ENCODE measurements at regions not wholly inside any gene's neighbourhood (a gene's known extent, or its start where the extent isn't known, plus 50 kb on each side); places are given as distances from the start of the nearest gene placed in this dataset.
A peak's percentile ranks its signal among the peaks of the same experiment; 100 is the strongest.

- no peaks in the 10 kb centered on the region for H4K20me1 ChIP-seq (ENCODE audit: insufficient read depth, low read depth, low read length)
- no peaks in the 10 kb centered on the region for H3K9me2 ChIP-seq (replicated peaks; ENCODE audit: insufficient read depth, low read length)
- H3K36me3 ChIP-seq (ENCODE audit: insufficient read depth, low read length), result no peaks in the 10 kb centered on the region; the same call in 1 of the 2 replicates
- no peaks in the 10 kb centered on the region for H3K4me1 ChIP-seq (ENCODE audit: low read length)
- no peaks in the 10 kb centered on the region for H3K79me2 ChIP-seq (ENCODE audit: low read length)
- no peak overlapping the region for H3K4me3 ChIP-seq (ENCODE audit: low read length)
- H2AFZ ChIP-seq (ENCODE audit: low read length), result no peak overlapping the region
- no peaks in the 10 kb centered on the region for H3K27me3 ChIP-seq (ENCODE audit: low read length)
- H3K27ac ChIP-seq (ENCODE audit: low read length), result no peak overlapping the region
- no peak overlapping the region for H3K9ac ChIP-seq (ENCODE audit: low read length)
- H3K9me3 ChIP-seq (ENCODE audit: low read length), result peaks cover 4% of the 10 kb centered on the region; the same call in 1 of the 2 replicates
- no peak for DNase-seq
- H3K4me2 ChIP-seq (ENCODE audit: low read depth, low read length, poor library complexity, severe bottlenecking), result no peak overlapping the region
Measured at GRCh38 chr12:127760996-127761395, 506.0 kb upstream of the TMEM132C start.

GRCh38 chr12:127761880-127762279 is 505.1 kb upstream of the TMEM132C start:
- Histone ChIP-seq H3K79me2 (ENCODE audit: low read length) (no peaks in the 10 kb centered on the region), H3K9ac (ENCODE audit: low read length) (no peak overlapping the region), H4K20me1 (ENCODE audit: insufficient read depth, low read depth, low read length) (no peaks in the 10 kb centered on the region), H3K36me3 (ENCODE audit: insufficient read depth, low read length) (no peaks in the 10 kb centered on the region; the same call in 1 of the 2 replicates), H3K4me2 (ENCODE audit: low read depth, low read length, poor library complexity, severe bottlenecking) (no peak overlapping the region), H2AFZ (ENCODE audit: low read length) (no peak overlapping the region), H3K9me3 (ENCODE audit: low read length) (peaks cover 4% of the 10 kb centered on the region; the same call in 1 of the 2 replicates), H3K27me3 (ENCODE audit: low read length) (no peaks in the 10 kb centered on the region), H3K4me1 (ENCODE audit: low read length) (no peaks in the 10 kb centered on the region), H3K9me2 (replicated peaks; ENCODE audit: insufficient read depth, low read length) (no peaks in the 10 kb centered on the region), H3K4me3 (ENCODE audit: low read length) (no peak overlapping the region), H3K27ac (ENCODE audit: low read length) (no peak overlapping the region)
- no peak for DNase-seq

- Histone ChIP-seq H4K20me1 (ENCODE audit: insufficient read depth, low read depth, low read length) (no peaks in the 10 kb centered on the region), H3K9me3 (ENCODE audit: low read length) (no peaks in the 10 kb centered on the region), H3K9ac (ENCODE audit: low read length) (no peak overlapping the region), H3K4me1 (ENCODE audit: low read length) (no peaks in the 10 kb centered on the region), H3K4me3 (ENCODE audit: low read length) (no peak overlapping the region), H2AFZ (ENCODE audit: low read length) (no peak overlapping the region), H3K27ac (ENCODE audit: low read length) (no peak overlapping the region), H3K27me3 (ENCODE audit: low read length) (no peaks in the 10 kb centered on the region), H3K4me2 (ENCODE audit: low read depth, low read length, poor library complexity, severe bottlenecking) (no peak overlapping the region), H3K36me3 (ENCODE audit: insufficient read depth, low read length) (no peaks in the 10 kb centered on the region), H3K9me2 (replicated peaks; ENCODE audit: insufficient read depth, low read length) (no peaks in the 10 kb centered on the region), H3K79me2 (ENCODE audit: low read length) (no peaks in the 10 kb centered on the region)
- no peak for DNase-seq
Measured at GRCh38 chr12:127767656-127768055, 499.3 kb upstream of the TMEM132C start.

GRCh38 chr12:127770118-127770517 is 496.9 kb upstream of the TMEM132C start:
- no peaks in the 10 kb centered on the region for H3K27me3 ChIP-seq (ENCODE audit: low read length)
- no peaks in the 10 kb centered on the region for H3K4me1 ChIP-seq (ENCODE audit: low read length)
- H3K9me2 ChIP-seq (replicated peaks; ENCODE audit: insufficient read depth, low read length), result no peaks in the 10 kb centered on the region
- no peak overlapping the region for H3K27ac ChIP-seq (ENCODE audit: low read length)
- no peak overlapping the region for H2AFZ ChIP-seq (ENCODE audit: low read length)
- H4K20me1 ChIP-seq (ENCODE audit: insufficient read depth, low read depth, low read length), result no peaks in the 10 kb centered on the region
- H3K9ac ChIP-seq (ENCODE audit: low read length), result no peak overlapping the region
- H3K4me3 ChIP-seq (ENCODE audit: low read length), result no peak overlapping the region
- DNase-seq, result no peak
- no peaks in the 10 kb centered on the region for H3K36me3 ChIP-seq (ENCODE audit: insufficient read depth, low read length)
- H3K9me3 ChIP-seq (ENCODE audit: low read length), result no peaks in the 10 kb centered on the region
- no peaks in the 10 kb centered on the region for H3K79me2 ChIP-seq (ENCODE audit: low read length)
- no peak overlapping the region for H3K4me2 ChIP-seq (ENCODE audit: low read depth, low read length, poor library complexity, severe bottlenecking)

GRCh38 chr12:127771546-127771945 is 495.4 kb upstream of the TMEM132C start:
- DNase-seq, result no peak
- Histone ChIP-seq H4K20me1 (ENCODE audit: insufficient read depth, low read depth, low read length) (no peaks in the 10 kb centered on the region), H3K27ac (ENCODE audit: low read length) (no peak overlapping the region), H3K9ac (ENCODE audit: low read length) (no peak overlapping the region), H3K9me3 (ENCODE audit: low read length) (no peaks in the 10 kb centered on the region), H3K4me2 (ENCODE audit: low read depth, low read length, poor library complexity, severe bottlenecking) (no peak overlapping the region), H3K27me3 (ENCODE audit: low read length) (no peaks in the 10 kb centered on the region), H3K4me1 (ENCODE audit: low read length) (no peaks in the 10 kb centered on the region), H3K36me3 (ENCODE audit: insufficient read depth, low read length) (no peaks in the 10 kb centered on the region), H3K4me3 (ENCODE audit: low read length) (no peak overlapping the region), H3K79me2 (ENCODE audit: low read length) (no peaks in the 10 kb centered on the region), H3K9me2 (replicated peaks; ENCODE audit: insufficient read depth, low read length) (no peaks in the 10 kb centered on the region), H2AFZ (ENCODE audit: low read length) (no peak overlapping the region)

GRCh38 chr12:127773520-127773919 is 493.4 kb upstream of the TMEM132C start:
- no peaks in the 10 kb centered on the region for H3K9me2 ChIP-seq (replicated peaks; ENCODE audit: insufficient read depth, low read length)
- H3K36me3 ChIP-seq (ENCODE audit: insufficient read depth, low read length), result no peaks in the 10 kb centered on the region
- H3K4me2 ChIP-seq (ENCODE audit: low read depth, low read length, poor library complexity, severe bottlenecking), result no peak overlapping the region
- H4K20me1 ChIP-seq (ENCODE audit: insufficient read depth, low read depth, low read length), result no peaks in the 10 kb centered on the region
- no peaks in the 10 kb centered on the region for H3K4me1 ChIP-seq (ENCODE audit: low read length)
- no peak overlapping the region for H2AFZ ChIP-seq (ENCODE audit: low read length)
- H3K9ac ChIP-seq (ENCODE audit: low read length), result no peak overlapping the region
- no peak overlapping the region for H3K27ac ChIP-seq (ENCODE audit: low read length)
- DNase-seq, result peak; percentile 47
- H3K27me3 ChIP-seq (ENCODE audit: low read length), result no peaks in the 10 kb centered on the region
- no peaks in the 10 kb centered on the region for H3K9me3 ChIP-seq (ENCODE audit: low read length)
- no peak overlapping the region for H3K4me3 ChIP-seq (ENCODE audit: low read length)
- H3K79me2 ChIP-seq (ENCODE audit: low read length), result no peaks in the 10 kb centered on the region

- no peaks in the 10 kb centered on the region for H3K9me2 ChIP-seq (replicated peaks; ENCODE audit: insufficient read depth, low read length)
- no peak overlapping the region for H2AFZ ChIP-seq (ENCODE audit: low read length)
- no peaks in the 10 kb centered on the region for H4K20me1 ChIP-seq (ENCODE audit: insufficient read depth, low read depth, low read length)
- no peaks in the 10 kb centered on the region for H3K4me1 ChIP-seq (ENCODE audit: low read length)
- H3K27me3 ChIP-seq (ENCODE audit: low read length), result no peaks in the 10 kb centered on the region
- no peaks in the 10 kb centered on the region for H3K9me3 ChIP-seq (ENCODE audit: low read length)
- no peak overlapping the region for H3K27ac ChIP-seq (ENCODE audit: low read length)
- H3K79me2 ChIP-seq (ENCODE audit: low read length), result no peaks in the 10 kb centered on the region
- DNase-seq, result no peak
- no peak overlapping the region for H3K9ac ChIP-seq (ENCODE audit: low read length)
- H3K4me2 ChIP-seq (ENCODE audit: low read depth, low read length, poor library complexity, severe bottlenecking), result no peak overlapping the region
- H3K4me3 ChIP-seq (ENCODE audit: low read length), result no peak overlapping the region
- no peaks in the 10 kb centered on the region for H3K36me3 ChIP-seq (ENCODE audit: insufficient read depth, low read length)
Measured at GRCh38 chr12:127774828-127775227, 492.1 kb upstream of the TMEM132C start.

GRCh38 chr12:127779301-127780045 is 487.5 kb upstream of the TMEM132C start:
- H3K9me2 ChIP-seq (replicated peaks; ENCODE audit: insufficient read depth, low read length), result no peaks in the 10 kb centered on the region
- H3K27me3 ChIP-seq (ENCODE audit: low read length), result no peaks in the 10 kb centered on the region
- no peak for DNase-seq
- no peaks in the 10 kb centered on the region for H4K20me1 ChIP-seq (ENCODE audit: insufficient read depth, low read depth, low read length)
- no peak overlapping the region for H2AFZ ChIP-seq (ENCODE audit: low read length)
- no peak overlapping the region for H3K4me3 ChIP-seq (ENCODE audit: low read length)
- H3K36me3 ChIP-seq (ENCODE audit: insufficient read depth, low read length), result no peaks in the 10 kb centered on the region
- no peak overlapping the region for H3K27ac ChIP-seq (ENCODE audit: low read length)
- no peak overlapping the region for H3K4me2 ChIP-seq (ENCODE audit: low read depth, low read length, poor library complexity, severe bottlenecking)
- H3K4me1 ChIP-seq (ENCODE audit: low read length), result no peaks in the 10 kb centered on the region
- H3K79me2 ChIP-seq (ENCODE audit: low read length), result no peaks in the 10 kb centered on the region
- no peaks in the 10 kb centered on the region for H3K9me3 ChIP-seq (ENCODE audit: low read length)
- no peak overlapping the region for H3K9ac ChIP-seq (ENCODE audit: low read length)
